HL-60 (cell line): ENCODE measurements at regions not wholly inside any gene's neighbourhood (a gene's known extent, or its start where the extent isn't known, plus 50 kb on each side); places are given as distances from the start of the nearest gene placed in this dataset.

Source experiments
- DNase-seq, 2 experiments: peaks; one replicate each; pipeline ENCODE4 v3.0.0-alpha.2; 2010 to 2020; ENCODE audit warnings: low read depth in 1 of 2, low spot score in 1 of 2
- H3K27ac ChIP-seq: fragments of 250-450 bp; sonication (Bioruptor Pico); replicated peaks from 2 replicates; pipeline ENCODE4 v1.5.1; 2020; ENCODE audit warnings: mild to moderate bottlenecking, moderate library complexity
- H3K27me3 ChIP-seq: fragments of 250-450 bp; sonication (Bioruptor Pico); 2 replicates; pipeline ENCODE4 v1.5.1; 2021; ENCODE audit warnings: mild to moderate bottlenecking, moderate library complexity; ENCODE audit not compliant: insufficient read depth, poor library complexity, severe bottlenecking
- H3K4me3 ChIP-seq: replicated peaks from 2 replicates; pipeline ENCODE4 v1.5.1; 2011; ENCODE audit warnings: mild to moderate bottlenecking, control low read depth, low read length; ENCODE audit not compliant: insufficient read depth
- CTCF ChIP-seq: IDR thresholded peaks from one replicate; pipeline ENCODE4 v1.5.1; 2011; ENCODE audit warnings: low read length, control low read depth, inconsistent platforms; ENCODE audit not compliant: insufficient read depth
- GABPA ChIP-seq: IDR thresholded peaks from 2 replicates; pipeline ENCODE4 v1.6.1; 2012; ENCODE audit warnings: low read depth
- POLR2AphosphoS5 ChIP-seq: IDR thresholded peaks from 2 replicates; pipeline ENCODE4 v1.6.1; 2012; ENCODE audit warnings: low read depth
- REST ChIP-seq: IDR thresholded peaks from 2 replicates; pipeline ENCODE4 v1.6.1; 2012; ENCODE audit warnings: low read depth; ENCODE audit not compliant: insufficient replicate concordance
- SPI1 ChIP-seq: IDR thresholded peaks from 2 replicates; pipeline ENCODE4 v1.6.1; 2012; ENCODE audit warnings: low read depth, mild to moderate bottlenecking, borderline replicate concordance

GRCh38 chr14:73777420-73777819, 63.2 kb upstream of the PNMA1 start:
- Histone ChIP-seq H3K27ac (no peak overlapping the region), H3K27me3 (no peaks in the 10 kb centered on the region), H3K4me3 (no peak overlapping the region)
- TF ChIP-seq POLR2AphosphoS5, result no peak
- no peak for TF ChIP-seq REST
- TF ChIP-seq CTCF, result no peak
- no peak for TF ChIP-seq GABPA
- TF ChIP-seq SPI1, result no peak
- DNase-seq, result no peak

GRCh38 chr14:73776194-73776537, 62.0 kb upstream of the PNMA1 start:
- no peak for DNase-seq
- TF ChIP-seq GABPA (no peak), CTCF (no peak), POLR2AphosphoS5 (no peak), REST (no peak), SPI1 (no peak)
- H3K27ac ChIP-seq, result no peak overlapping the region

GRCh38 chr14:73775339-73776193, 61.4 kb upstream of the PNMA1 start:
- DNase-seq, result no peak
- no peaks in the 10 kb centered on the region for H3K27me3 ChIP-seq
- H3K4me3 ChIP-seq, result no peak overlapping the region
- H3K27ac ChIP-seq, result no peak overlapping the region
- no peak for TF ChIP-seq REST
- no peak for TF ChIP-seq CTCF
- no peak for TF ChIP-seq SPI1
- no peak for TF ChIP-seq GABPA
- no peak for TF ChIP-seq POLR2AphosphoS5

More at GRCh38 chr14:73776194-73776537, 62.0 kb upstream of the PNMA1 start:
- H3K4me3 ChIP-seq, result no peak overlapping the region
- H3K27me3 ChIP-seq, result no peaks in the 10 kb centered on the region
